OCI-LY3 (cell line): ENCODE measurements at regions not wholly inside any gene's neighbourhood (a gene's known extent, or its start where the extent isn't known, plus 50 kb on each side); places are given as distances from the start of the nearest gene placed in this dataset.

ENCODE experiments used
- CTCF ChIP-seq: fragments of 200-600, 300-600 bp; sonication (generic); IDR thresholded peaks from 2 replicates; pipeline ENCODE4 v1.5.1; 2014; ENCODE audit warnings: antibody characterized with exemption, low read length, low read depth
- EZH2phosphoT487 ChIP-seq: fragments of 200-600 bp; shearing (Covaris generic); IDR thresholded peaks from 2 replicates; pipeline ENCODE4 v1.6.1; 2018; ENCODE audit warnings: antibody characterized with exemption, mixed run types, low read depth

- TF ChIP-seq CTCF (no peak), EZH2phosphoT487 (no peak)
These were observed 1096.3 kb downstream of the GALC start for GRCh38 chr14:86896701-86897100.
